Neural cell (in vitro differentiated cells): ENCODE measurements at regions not wholly inside any gene's neighbourhood (a gene's known extent, or its start where the extent isn't known, plus 50 kb on each side); places are given as distances from the start of the nearest gene placed in this dataset.

Experiments
- H2AFZ ChIP-seq: fragments of 200-600, 300-800 bp; sonication (generic), shearing (Covaris generic); 2 replicates; pipeline ENCODE4 v1.6.0; 2014; ENCODE audit warnings: low read depth, mild to moderate bottlenecking, antibody characterized with exemption, low read length, moderate library complexity
- H3F3A ChIP-seq: fragments of 200-600 bp; shearing (Covaris generic); 2 replicates; pipeline ENCODE4 v1.6.1; 2016; ENCODE audit warnings: mild to moderate bottlenecking, moderate library complexity, mixed read lengths, antibody characterized with exemption, low read length; ENCODE audit not compliant: insufficient read depth, poor library complexity, severe bottlenecking
- H3K27ac ChIP-seq: fragments of 200-600, 300-800 bp; sonication (generic), shearing (Covaris generic); 2 replicates; pipeline ENCODE4 v1.5.1; 2014; ENCODE audit warnings: mild to moderate bottlenecking, low read length, moderate library complexity
- H3K27me3 ChIP-seq: fragments of 300-800, 200-600 bp; sonication (generic), shearing (Covaris generic); 2 replicates; pipeline ENCODE4 v1.6.0; 2014; ENCODE audit warnings: mild to moderate bottlenecking, low read depth, low read length, moderate library complexity; ENCODE audit not compliant: insufficient read depth
- H3K36me3 ChIP-seq: fragments of 300-800, 200-600 bp; sonication (generic), shearing (Covaris generic); 2 replicates; pipeline ENCODE4 v1.5.1; 2014; ENCODE audit warnings: mild to moderate bottlenecking, antibody characterized with exemption, low read length, moderate library complexity; ENCODE audit not compliant: insufficient read depth
- H3K4me2 ChIP-seq: fragments of 300-800, 200-600 bp; sonication (generic), shearing (Covaris generic); 2 replicates; pipeline ENCODE4 v1.6.0; 2014; ENCODE audit warnings: mild to moderate bottlenecking, low read length
- H3K4me3 ChIP-seq: fragments of 300-800, 200-600 bp; sonication (generic), shearing (Covaris generic); 2 replicates; pipeline ENCODE4 v1.5.1; 2014; ENCODE audit warnings: mild to moderate bottlenecking, low read length, moderate library complexity
- H3K79me2 ChIP-seq: fragments of 200-600 bp; shearing (Covaris generic); replicated peaks from 2 replicates; pipeline ENCODE4 v1.6.0; 2014; ENCODE audit warnings: mild to moderate bottlenecking, low read length, moderate library complexity; ENCODE audit not compliant: insufficient read depth
- H3K9ac ChIP-seq: fragments of 300-800, 200-600 bp; sonication (generic), shearing (Covaris generic); 2 replicates; pipeline ENCODE4 v1.6.1; 2016; ENCODE audit warnings: mild to moderate bottlenecking, low read length, mixed read lengths
- H3K9me2 ChIP-seq: fragments of 200-600 bp; shearing (Covaris generic); 2 replicates; pipeline ENCODE4 v1.6.1; 2016; ENCODE audit warnings: mild to moderate bottlenecking, low read length, mixed read lengths; ENCODE audit not compliant: insufficient read depth
- H3K9me3 ChIP-seq: fragments of 200-600, 300-800 bp; sonication (generic), shearing (Covaris generic); 2 replicates; pipeline ENCODE4 v1.6.1; 2016; ENCODE audit warnings: mild to moderate bottlenecking, mixed run types, low read length, moderate library complexity, mixed read lengths
- H4K20me1 ChIP-seq: fragments of 200-600 bp; shearing (Covaris generic); 2 replicates; pipeline ENCODE4 v1.6.1; 2016; ENCODE audit warnings: mild to moderate bottlenecking, mixed run types; ENCODE audit not compliant: insufficient read depth
- CTCF ChIP-seq: fragments of 450-650 bp; IDR thresholded peaks from 2 replicates; pipeline ENCODE4 v1.5.1; 2014; ENCODE audit warnings: antibody characterized with exemption, mild to moderate bottlenecking, moderate library complexity; ENCODE audit not compliant: poor library complexity, severe bottlenecking
- EP300 ChIP-seq: fragments of 450-650 bp; conservative IDR thresholded peaks from 2 replicates; pipeline ENCODE4 v1.6.1; 2014; ENCODE audit warnings: antibody characterized with exemption, mild to moderate bottlenecking, moderate library complexity; ENCODE audit not compliant: poor library complexity, severe bottlenecking
- EZH2 ChIP-seq: fragments of 200-600, 300-800 bp; shearing (Covaris generic), sonication (generic); IDR thresholded peaks from 2 replicates; pipeline ENCODE4 v1.6.1; 2014; ENCODE audit warnings: antibody characterized with exemption, low read length, borderline replicate concordance, mild to moderate bottlenecking; ENCODE audit not compliant: insufficient read depth, poor library complexity, severe bottlenecking
- MXI1 ChIP-seq: fragments of 450-650 bp; conservative IDR thresholded peaks from 2 replicates; pipeline ENCODE4 v1.6.1; 2014; ENCODE audit warnings: antibody characterized with exemption, mild to moderate bottlenecking; ENCODE audit not compliant: poor library complexity, severe bottlenecking
- POLR2AphosphoS5 ChIP-seq: IDR thresholded peaks from 2 replicates; pipeline ENCODE4 v1.6.1; 2012
- RAD21 ChIP-seq: fragments of 450-650 bp; conservative IDR thresholded peaks from 2 replicates; pipeline ENCODE4 v1.6.1; 2014; ENCODE audit warnings: antibody characterized with exemption, mild to moderate bottlenecking, moderate library complexity
- REST ChIP-seq: IDR thresholded peaks from 2 replicates; pipeline ENCODE4 v1.6.1; 2012; ENCODE audit warnings: borderline replicate concordance
- SMC3 ChIP-seq: fragments of 450-650 bp; conservative IDR thresholded peaks from 2 replicates; pipeline ENCODE4 v1.6.1; 2014; ENCODE audit warnings: antibody characterized with exemption, mild to moderate bottlenecking, moderate library complexity; ENCODE audit not compliant: poor library complexity
- TAF1 ChIP-seq: IDR thresholded peaks from 2 replicates; pipeline ENCODE4 v1.6.1; 2012; ENCODE audit warnings: low read depth

GRCh38 chr4:28105271-28105859 lies 1244.7 kb downstream of the STIM2 start:
- Histone ChIP-seq H3K9me2 (no peaks in the 10 kb centered on the region), H3K27ac (no peak overlapping the region), H3K9me3 (no peaks in the 10 kb centered on the region), H3F3A (no peaks in the 10 kb centered on the region), H3K79me2 (no peaks in the 10 kb centered on the region), H3K4me3 (no peak overlapping the region), H4K20me1 (no peaks in the 10 kb centered on the region), H2AFZ (no peak overlapping the region), H3K4me2 (no peak overlapping the region), H3K36me3 (no peaks in the 10 kb centered on the region), H3K27me3 (no peaks in the 10 kb centered on the region), H3K9ac (no peak overlapping the region)
- TF ChIP-seq CTCF (no peak), EP300 (no peak), EZH2 (no peak), REST (no peak), TAF1 (no peak), RAD21 (no peak), MXI1 (no peak), POLR2AphosphoS5 (no peak), SMC3 (no peak)

- Histone ChIP-seq H3K36me3 (no peaks in the 10 kb centered on the region), H3K27me3 (no peaks in the 10 kb centered on the region), H4K20me1 (no peaks in the 10 kb centered on the region), H3K4me3 (no peak overlapping the region), H3K9me3 (no peaks in the 10 kb centered on the region), H3K9me2 (no peaks in the 10 kb centered on the region), H3F3A (no peaks in the 10 kb centered on the region), H3K4me2 (no peak overlapping the region), H3K27ac (no peak overlapping the region), H2AFZ (no peak overlapping the region), H3K9ac (no peak overlapping the region), H3K79me2 (no peaks in the 10 kb centered on the region)
- TF ChIP-seq EP300 (no peak), TAF1 (no peak), REST (no peak), RAD21 (no peak), SMC3 (no peak), POLR2AphosphoS5 (no peak), CTCF (no peak), MXI1 (no peak), EZH2 (no peak)
Measured at GRCh38 chr4:28106155-28106554, 1245.5 kb downstream of the STIM2 start.
